22Rv1 (cell line): ENCODE measurements at regions not wholly inside any gene's neighbourhood (a gene's known extent, or its start where the extent isn't known, plus 50 kb on each side); places are given as distances from the start of the nearest gene placed in this dataset.

Experiments
- H3K27ac ChIP-seq: fragments of 450-650 bp; 2 replicates; pipeline ENCODE4 v1.5.1; 2017
- CTCF ChIP-seq: fragments of 450-650 bp; IDR thresholded peaks from 2 replicates; pipeline ENCODE4 v1.5.1; 2017; ENCODE audit warnings: mild to moderate bottlenecking
- ZFX ChIP-seq: fragments of 450-650 bp; IDR thresholded peaks from 2 replicates; pipeline ENCODE4 v1.6.1; 2017; ENCODE audit warnings: antibody characterized with exemption, borderline replicate concordance

- H3K27ac ChIP-seq: no peak overlapping the region
- TF ChIP-seq ZFX (no peak), CTCF (no peak)
These were observed 257.6 kb downstream of the CBLN1 start for GRCh38 chr16:49024016-49024415.

DNA sequence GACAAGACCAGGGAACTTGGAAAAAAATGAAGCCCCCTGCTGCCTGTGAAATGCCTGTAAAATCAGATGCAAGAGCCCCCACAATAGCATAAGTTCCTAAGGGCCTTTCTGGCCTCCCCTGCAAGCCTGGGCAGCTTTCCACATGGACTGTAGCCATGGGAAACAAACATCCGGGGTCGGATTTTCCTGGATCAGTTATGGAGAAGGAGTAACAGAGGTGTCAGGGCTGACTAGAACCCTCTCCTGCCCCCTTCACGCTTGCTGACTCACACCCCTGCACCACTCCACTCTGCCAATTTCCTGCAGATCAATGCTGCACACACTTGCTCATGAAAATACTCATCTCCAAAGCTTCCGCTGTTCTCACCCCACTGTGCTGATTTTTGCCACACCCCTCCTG, 258.6 kb downstream of the CBLN1 start:
- H3K27ac ChIP-seq: no peak overlapping the region
- TF ChIP-seq CTCF (no peak), ZFX (no peak)

DNA sequence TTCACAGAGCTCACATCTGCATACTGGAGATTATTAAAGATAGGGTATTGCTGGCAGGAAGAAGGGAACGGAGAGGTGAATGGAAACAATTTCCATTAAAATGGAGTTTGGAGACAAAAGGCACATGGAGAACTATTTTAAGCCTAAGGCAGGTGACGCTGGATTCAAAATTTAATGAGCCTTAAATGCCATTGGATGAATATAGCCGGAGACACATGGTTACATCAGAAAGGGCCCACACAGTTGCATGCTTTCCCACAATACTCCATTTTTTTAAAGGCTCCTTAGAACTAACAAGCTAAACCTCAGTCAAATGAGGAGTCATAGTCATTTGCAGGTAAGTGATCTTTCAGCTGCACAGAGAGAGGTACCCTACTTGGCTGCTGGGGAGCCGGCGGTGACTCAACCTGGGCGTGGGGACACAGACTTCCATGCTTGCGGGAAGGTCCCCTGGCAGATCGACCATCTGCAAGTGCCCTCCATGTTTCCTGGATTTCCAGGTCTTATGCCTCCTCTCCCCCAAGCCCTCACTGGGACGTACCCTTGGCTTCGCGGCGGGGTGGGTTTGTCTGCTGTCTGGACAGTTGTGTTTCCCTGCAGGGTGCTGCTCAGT, 259.2 kb downstream of the CBLN1 start:
- H3K27ac ChIP-seq: no peak overlapping the region
- TF ChIP-seq ZFX (no peak), CTCF (no peak)

GRCh38 chr16:49021136-49021535, 260.5 kb downstream of the CBLN1 start:
- no peak for TF ChIP-seq CTCF
- no peak for TF ChIP-seq ZFX
- H3K27ac ChIP-seq: no peak overlapping the region

GRCh38 chr16:49020436-49020835, 261.2 kb downstream of the CBLN1 start:
- H3K27ac ChIP-seq: no peak overlapping the region
- no peak for TF ChIP-seq CTCF
- no peak for TF ChIP-seq ZFX

DNA sequence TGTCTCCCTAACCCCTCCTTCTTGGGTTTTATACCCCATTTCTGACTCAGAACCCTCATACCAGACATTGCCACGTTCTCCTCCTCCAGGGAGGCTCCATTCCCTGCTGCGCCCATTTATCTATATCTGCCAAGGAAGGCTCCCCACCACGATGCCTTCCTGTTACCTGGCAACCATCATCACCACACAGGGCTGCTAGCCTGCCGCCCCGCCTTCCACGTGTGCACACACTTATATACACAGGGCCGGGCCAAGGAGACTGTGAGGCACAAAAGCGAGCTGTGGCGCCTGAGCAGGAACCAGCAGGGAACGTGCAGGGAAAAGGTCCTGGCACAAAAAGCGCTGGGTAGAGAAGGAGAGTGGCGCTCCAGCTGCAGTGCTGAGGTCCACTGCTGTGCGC, 261.8 kb downstream of the CBLN1 start:
- TF ChIP-seq CTCF (no peak), ZFX (no peak)
- H3K27ac ChIP-seq: no peak overlapping the region

GRCh38 chr16:49019081-49019633, 262.5 kb downstream of the CBLN1 start:
- H3K27ac ChIP-seq: no peak overlapping the region
- TF ChIP-seq CTCF: no peak
- no peak for TF ChIP-seq ZFX
